Lung (tissue), 11 donors: ENCODE measurements at regions not wholly inside any gene's neighbourhood (a gene's known extent, or its start where the extent isn't known, plus 50 kb on each side); places are given as distances from the start of the nearest gene placed in this dataset.

Experiments
- ATAC-seq: fragments of 200-7000 bp; cut with Tn5 transposase; one replicate; pipeline ENCODE4 v1.9.1; 2020; ENCODE audit warnings: moderate number of reproducible peaks; ENCODE audit not compliant: insufficient read depth, low FRiP score
- DNase-seq, 3 donors: peaks; one replicate each; pipeline ENCODE4 v3.0.0-alpha.2; 2013 to 2017
- H3K27ac ChIP-seq, 2 donors: one replicate each; pipeline ENCODE4 v1.5.1; 2013; ENCODE audit warnings: mild to moderate bottlenecking in 2 of 2, moderate library complexity in 2 of 2, control low read depth in 1 of 2, inconsistent platforms in 1 of 2, low read depth in 1 of 2, low read length in 1 of 2
- H3K27me3 ChIP-seq, 3 donors: one replicate each; pipeline ENCODE4 v1.5.1; 2013; ENCODE audit warnings: low read length in 2 of 3; ENCODE audit not compliant: control insufficient read depth in 3 of 3, insufficient read depth in 3 of 3
- H3K36me3 ChIP-seq, 4 donors: one replicate each; pipeline ENCODE4 v1.5.1; 2013; ENCODE audit warnings: low read length in 4 of 4, mild to moderate bottlenecking in 1 of 4, moderate library complexity in 1 of 4; ENCODE audit not compliant: control insufficient read depth in 4 of 4, insufficient read depth in 4 of 4
- H3K4me1 ChIP-seq, 5 donors: one replicate each; pipeline ENCODE4 v1.5.1; 2013; ENCODE audit warnings: low read length in 5 of 5, mild to moderate bottlenecking in 2 of 5, moderate library complexity in 1 of 5; ENCODE audit not compliant: control insufficient read depth in 5 of 5, insufficient read depth in 5 of 5
- H3K4me3 ChIP-seq: one replicate; pipeline ENCODE4 v1.5.1; 2013; ENCODE audit warnings: mild to moderate bottlenecking, control low read depth, moderate library complexity
- H3K9ac ChIP-seq, 2 donors: one replicate each; pipeline ENCODE4 v1.5.1; 2013; ENCODE audit warnings: low read length in 2 of 2, control low read depth in 1 of 2; ENCODE audit not compliant: insufficient read depth in 1 of 2
- H3K9me3 ChIP-seq, 4 donors: one replicate each; pipeline ENCODE4 v1.5.1; 2013; ENCODE audit warnings: low read length in 3 of 4, mild to moderate bottlenecking in 1 of 4, moderate library complexity in 1 of 4; ENCODE audit not compliant: control insufficient read depth in 4 of 4, insufficient read depth in 3 of 4
- WGBS, 2 donors: extraction: QIAGEN DNeasy Blood & Tissue Kit; methylation state at CpG; one replicate each; pipeline ENCODE4 v1.1.7; 2013; 5-methylcytosine and 5-hydroxymethylcytosine counted together
- TF ChIP-seq, protein P1 (sequence below): IDR thresholded peaks from 2 replicates; pipeline ENCODE4 v1.5.1; 2012; ENCODE audit warnings: mild to moderate bottlenecking; ENCODE audit errors: control extremely low read depth, extremely low read depth
- donor health status: control.
- donor health status: control.
- donor health status: Bipolar disorder and iron deficiency.
- donor health status: healthy.
- donor health status: DM: yes; HTN: yes; CAD: no.

- H3K36me3 ChIP-seq: no peaks in the 10 kb centered on the region
- TF ChIP-seq, protein P1, sequence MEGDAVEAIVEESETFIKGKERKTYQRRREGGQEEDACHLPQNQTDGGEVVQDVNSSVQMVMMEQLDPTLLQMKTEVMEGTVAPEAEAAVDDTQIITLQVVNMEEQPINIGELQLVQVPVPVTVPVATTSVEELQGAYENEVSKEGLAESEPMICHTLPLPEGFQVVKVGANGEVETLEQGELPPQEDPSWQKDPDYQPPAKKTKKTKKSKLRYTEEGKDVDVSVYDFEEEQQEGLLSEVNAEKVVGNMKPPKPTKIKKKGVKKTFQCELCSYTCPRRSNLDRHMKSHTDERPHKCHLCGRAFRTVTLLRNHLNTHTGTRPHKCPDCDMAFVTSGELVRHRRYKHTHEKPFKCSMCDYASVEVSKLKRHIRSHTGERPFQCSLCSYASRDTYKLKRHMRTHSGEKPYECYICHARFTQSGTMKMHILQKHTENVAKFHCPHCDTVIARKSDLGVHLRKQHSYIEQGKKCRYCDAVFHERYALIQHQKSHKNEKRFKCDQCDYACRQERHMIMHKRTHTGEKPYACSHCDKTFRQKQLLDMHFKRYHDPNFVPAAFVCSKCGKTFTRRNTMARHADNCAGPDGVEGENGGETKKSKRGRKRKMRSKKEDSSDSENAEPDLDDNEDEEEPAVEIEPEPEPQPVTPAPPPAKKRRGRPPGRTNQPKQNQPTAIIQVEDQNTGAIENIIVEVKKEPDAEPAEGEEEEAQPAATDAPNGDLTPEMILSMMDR: no peak
- H3K4me3 ChIP-seq: no peak overlapping the region
- WGBS, 2 donors: 70 to 78% methylated on average over 7 of the region's 7 CpGs
- H3K4me1 ChIP-seq: no peaks in the 10 kb centered on the region
- peaks cover 0 to 3% (median 0%) of the 10 kb centered on the region in 4 donors for H3K9me3 ChIP-seq
- no peak overlapping the region for H3K27ac ChIP-seq
- H3K9ac ChIP-seq: no peak overlapping the region
- ATAC-seq (no peak), DNase-seq (no peak)
- no peaks in the 10 kb centered on the region for H3K27me3 ChIP-seq
Observed at GRCh38 chr18:72041313-72042032, 502.7 kb downstream of the CBLN2 start.

- peaks cover 0 to 4% (median 0%) of the 10 kb centered on the region in 4 donors for H3K9me3 ChIP-seq
- H3K9ac ChIP-seq: no peak overlapping the region
- 65 to 77% methylated on average over 4 of the region's 4 CpGs for WGBS, 2 donors
- no peaks in the 10 kb centered on the region for H3K27me3 ChIP-seq
- peaks cover 0 to 4% (median 0%) of the 10 kb centered on the region in 5 donors for H3K4me1 ChIP-seq
- DNase-seq (no peak), ATAC-seq (no peak)
- no peak overlapping the region for H3K27ac ChIP-seq
- H3K36me3 ChIP-seq: no peaks in the 10 kb centered on the region
- TF ChIP-seq, protein P1: no peak
- H3K4me3 ChIP-seq: no peak overlapping the region
Observed at GRCh38 chr18:72013427-72013850, 530.7 kb downstream of the CBLN2 start.

DNA sequence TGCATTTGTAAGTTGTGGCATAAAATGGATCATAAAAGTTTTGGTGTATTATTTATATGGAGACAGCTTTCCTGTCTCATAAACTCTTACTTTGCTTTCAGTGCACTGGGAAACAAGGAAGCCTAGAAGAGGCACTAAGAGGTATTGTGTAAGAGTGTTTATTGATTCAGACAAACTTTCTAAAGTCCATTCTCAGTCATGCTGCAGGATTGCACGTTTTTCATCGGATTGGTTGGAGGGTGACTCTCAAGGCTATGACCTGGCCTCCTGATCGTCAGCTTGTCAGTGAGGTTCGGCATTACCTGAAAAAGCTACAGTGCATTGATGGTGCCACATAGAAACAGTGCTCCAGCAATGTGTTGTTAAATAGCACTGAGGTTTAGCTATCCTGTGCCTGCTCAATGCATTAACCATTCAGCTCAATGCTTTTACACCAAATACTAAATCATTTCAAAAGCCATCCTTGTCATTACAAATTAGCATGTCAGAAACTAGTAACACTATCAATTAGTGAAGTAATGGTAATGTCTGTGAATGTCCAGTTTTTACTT lies 545.5 kb downstream of the CBLN2 start:
- H3K36me3 ChIP-seq: no peaks in the 10 kb centered on the region
- H3K4me1 ChIP-seq: no peaks in the 10 kb centered on the region
- TF ChIP-seq, protein P1: no peak
- H3K4me3 ChIP-seq: no peak overlapping the region
- H3K9me3 ChIP-seq: peaks cover 0 to 2% (median 0%) of the 10 kb centered on the region in 4 donors
- ATAC-seq (no peak), DNase-seq (peak in 1 of 3 donors; percentile 4)
- WGBS, 2 donors: 55 to 71% methylated on average over 4 of the region's 4 CpGs
- H3K27ac ChIP-seq: no peak overlapping the region
- H3K27me3 ChIP-seq: no peaks in the 10 kb centered on the region
- no peak overlapping the region for H3K9ac ChIP-seq
